Activated naive CD4-positive, alpha-beta T cell treated with anti-CD3 and anti-CD28 coated beads, Interleukin-2, amount 50 U/mL, for 24 hours (primary cell): ENCODE measurements at regions not wholly inside any gene's neighbourhood (a gene's known extent, or its start where the extent isn't known, plus 50 kb on each side); places are given as distances from the start of the nearest gene placed in this dataset.

Experiments used
- H3K27ac Mint-ChIP-seq: one replicate; pipeline ENCODE4 v1.8.0; 2021; ENCODE audit warnings: mild to moderate bottlenecking, mixed read lengths
- H3K27me3 Mint-ChIP-seq: one replicate; pipeline ENCODE4 v1.8.0; 2021; ENCODE audit warnings: mixed read lengths
- H3K36me3 Mint-ChIP-seq: one replicate; pipeline ENCODE4 v1.8.0; 2021; ENCODE audit warnings: mixed read lengths
- H3K4me1 Mint-ChIP-seq: one replicate; pipeline ENCODE4 v1.8.0; 2021; ENCODE audit warnings: mixed read lengths
- H3K4me3 Mint-ChIP-seq: one replicate; pipeline ENCODE4 v1.8.0; 2021; ENCODE audit warnings: mild to moderate bottlenecking, mixed read lengths
- H3K9me3 Mint-ChIP-seq: one replicate; pipeline ENCODE4 v1.8.0; 2021; ENCODE audit warnings: mixed read lengths

DNA sequence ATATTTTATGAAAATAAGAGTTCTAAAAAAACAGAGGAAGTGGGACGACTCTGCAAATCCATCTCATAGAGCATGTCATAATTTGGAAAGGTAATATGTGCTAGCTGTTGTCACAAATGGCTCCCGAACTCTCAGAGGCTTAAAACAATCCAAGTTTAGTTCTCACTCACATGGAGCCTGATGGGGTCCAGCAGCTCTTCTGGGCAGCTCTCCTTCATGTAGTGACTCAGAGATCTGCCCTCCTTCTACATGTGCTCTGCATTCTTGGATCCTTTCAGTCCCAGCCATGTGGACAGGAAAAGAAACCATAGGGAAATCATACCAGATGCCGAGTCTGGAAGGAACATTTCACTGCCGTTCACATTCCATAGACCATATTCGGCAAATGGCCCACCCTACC is 180.1 kb upstream of the APCDD1 start:
- Mint-ChIP-seq H3K27me3 (no peaks in the 10 kb centered on the region), H3K9me3 (no peaks in the 10 kb centered on the region), H3K4me1 (no peaks in the 10 kb centered on the region), H3K27ac (no peak overlapping the region), H3K36me3 (no peaks in the 10 kb centered on the region), H3K4me3 (no peak overlapping the region)

- H3K4me3 Mint-ChIP-seq, result no peak overlapping the region
- H3K36me3 Mint-ChIP-seq, result no peaks in the 10 kb centered on the region
- no peak overlapping the region for H3K27ac Mint-ChIP-seq
- H3K27me3 Mint-ChIP-seq, result no peaks in the 10 kb centered on the region
- no peaks in the 10 kb centered on the region for H3K4me1 Mint-ChIP-seq
- no peaks in the 10 kb centered on the region for H3K9me3 Mint-ChIP-seq
These were observed 178.9 kb upstream of the APCDD1 start for GRCh38 chr18:10275486-10275885.

DNA sequence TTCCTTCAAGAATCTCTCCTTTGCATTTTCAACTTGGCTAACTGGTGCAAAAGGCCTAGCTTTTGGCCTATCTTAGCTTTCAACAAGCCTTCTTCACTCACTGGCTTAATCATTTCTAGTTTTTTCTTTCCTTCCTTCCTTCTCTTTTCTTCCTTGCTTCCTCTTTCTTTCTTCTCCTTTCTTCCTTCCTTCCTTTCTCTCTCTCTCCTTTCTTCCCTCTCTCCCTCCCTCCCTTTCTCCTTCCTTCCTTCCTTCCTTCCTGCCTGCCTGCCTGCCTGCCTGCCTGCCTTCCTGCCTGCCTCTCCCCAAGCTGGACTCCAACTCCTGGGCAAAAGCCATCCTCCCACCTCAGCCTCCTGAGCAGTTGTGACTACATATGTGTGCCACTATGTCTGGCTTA is 176.2 kb upstream of the APCDD1 start:
- Mint-ChIP-seq H3K9me3 (no peaks in the 10 kb centered on the region), H3K4me3 (no peak overlapping the region), H3K27ac (no peak overlapping the region), H3K4me1 (no peaks in the 10 kb centered on the region), H3K36me3 (no peaks in the 10 kb centered on the region), H3K27me3 (no peaks in the 10 kb centered on the region)

DNA sequence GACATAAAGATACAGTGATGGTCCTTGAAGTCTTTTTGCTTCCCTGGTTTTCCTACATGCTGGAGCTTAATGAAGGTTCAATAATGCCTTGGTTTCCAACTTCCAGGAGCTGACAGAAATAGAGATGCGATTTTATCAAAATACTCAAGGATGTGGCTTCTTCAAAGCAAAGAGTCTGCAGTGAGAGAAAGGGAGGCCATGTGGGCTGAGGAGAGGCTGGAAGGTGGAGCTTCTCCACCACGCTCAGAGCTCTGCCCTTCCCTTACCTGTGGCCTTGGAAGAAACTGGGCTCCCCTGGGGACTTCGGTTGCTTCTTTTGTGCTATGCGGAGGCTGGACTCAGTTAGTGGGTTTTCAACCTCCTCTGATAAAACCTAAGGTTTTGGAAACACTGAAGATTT is 175.0 kb upstream of the APCDD1 start:
- Mint-ChIP-seq H3K27ac (no peak overlapping the region), H3K4me1 (no peaks in the 10 kb centered on the region), H3K9me3 (no peaks in the 10 kb centered on the region), H3K36me3 (no peaks in the 10 kb centered on the region), H3K27me3 (no peaks in the 10 kb centered on the region), H3K4me3 (no peak overlapping the region)

DNA sequence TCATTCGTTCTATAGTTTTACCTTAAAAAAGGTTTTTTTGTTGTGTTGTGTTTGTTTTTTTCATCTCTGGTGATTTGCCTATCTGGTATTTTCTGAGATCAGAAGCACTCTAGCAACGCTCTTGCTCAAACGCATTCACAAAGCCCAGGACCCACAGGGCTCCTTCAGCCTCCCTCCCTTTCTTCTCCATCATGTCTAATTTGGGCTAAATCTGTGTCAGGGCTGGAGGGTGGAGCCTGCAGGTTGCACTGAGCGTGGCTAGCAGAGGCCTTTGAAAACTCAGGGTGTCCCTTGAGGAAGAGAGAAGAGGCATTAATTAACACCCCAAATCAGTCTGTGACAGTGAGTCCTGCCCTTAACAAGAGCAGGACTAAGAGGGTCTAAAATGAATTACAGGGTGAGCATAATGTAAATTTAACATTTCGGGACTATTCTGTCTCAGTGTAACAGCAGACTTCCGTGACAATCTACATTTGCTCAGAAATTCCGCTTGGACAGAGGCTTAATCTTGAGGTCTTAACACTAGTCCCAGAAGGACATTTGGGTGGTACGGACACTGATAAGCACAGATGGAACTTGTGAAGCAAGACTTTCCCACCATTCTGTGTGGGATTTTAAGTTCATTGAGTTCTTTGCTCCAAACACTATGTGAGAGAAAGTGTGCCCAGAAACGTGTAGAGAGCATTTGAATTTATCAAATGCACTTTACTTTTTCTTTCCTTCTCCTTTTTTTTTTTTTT is 174.4 kb upstream of the APCDD1 start:
- no peaks in the 10 kb centered on the region for H3K4me1 Mint-ChIP-seq

DNA sequence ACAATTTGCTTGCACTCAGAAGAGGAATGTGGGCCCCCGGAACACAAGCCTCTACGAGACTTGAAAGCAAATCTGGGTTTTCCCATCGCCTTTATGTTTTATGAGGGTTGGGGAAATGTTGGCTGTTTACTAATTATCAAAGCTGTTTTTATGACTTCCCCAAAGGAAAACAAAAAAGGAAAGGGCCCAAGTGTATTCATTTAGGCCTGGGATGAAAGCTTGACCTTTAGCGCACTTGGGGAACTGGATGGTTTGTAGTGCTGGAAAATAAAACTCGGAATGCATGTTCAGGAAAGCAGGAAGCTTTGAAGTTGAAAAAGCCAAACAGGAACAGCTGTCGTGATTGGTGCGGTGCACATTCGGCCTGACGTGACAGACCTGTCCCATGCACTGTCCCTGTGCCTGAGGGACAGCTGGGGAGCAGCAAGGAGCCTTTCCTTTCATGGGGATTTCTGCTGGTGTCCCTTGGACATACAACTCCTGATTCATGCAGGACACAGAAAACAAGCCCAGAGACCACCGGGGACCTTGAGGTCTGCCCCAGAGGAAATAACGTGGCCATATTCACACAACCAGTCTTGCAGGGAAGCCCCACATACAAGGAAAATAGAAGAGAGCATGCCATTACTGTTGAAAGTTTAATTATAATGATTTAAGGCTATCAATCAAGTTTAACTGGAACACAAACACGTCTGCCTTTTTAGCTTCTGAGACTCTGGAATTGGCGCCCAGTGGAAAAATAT is 169.7 kb upstream of the APCDD1 start:
- Mint-ChIP-seq H3K9me3 (no peaks in the 10 kb centered on the region), H3K27me3 (peaks cover 2% of the 10 kb centered on the region), H3K4me1 (no peaks in the 10 kb centered on the region), H3K4me3 (no peak overlapping the region), H3K27ac (no peak overlapping the region), H3K36me3 (no peaks in the 10 kb centered on the region)

More for the DNA sequence above, 174.4 kb upstream of the APCDD1 start:
- H3K27ac Mint-ChIP-seq, result no peak overlapping the region
- H3K9me3 Mint-ChIP-seq, result no peaks in the 10 kb centered on the region
- H3K36me3 Mint-ChIP-seq, result no peaks in the 10 kb centered on the region
- no peak overlapping the region for H3K4me3 Mint-ChIP-seq
- no peaks in the 10 kb centered on the region for H3K27me3 Mint-ChIP-seq

DNA sequence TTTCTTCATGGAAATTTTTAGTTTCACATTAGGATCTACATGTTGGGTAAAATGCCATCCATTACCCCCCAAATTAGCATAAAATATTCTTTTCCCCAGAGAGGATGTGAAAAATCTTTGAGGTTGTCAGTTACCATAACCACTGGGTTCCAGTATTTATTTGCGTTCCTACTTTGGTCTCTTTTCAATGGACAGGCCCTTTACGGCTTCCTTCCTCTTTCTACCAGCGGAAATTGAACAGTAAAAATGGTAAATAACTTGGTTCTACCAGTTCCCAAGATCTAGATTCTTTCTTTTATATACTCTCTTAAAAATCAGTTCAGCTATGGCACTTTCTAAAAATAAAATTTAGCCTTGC is 169.2 kb upstream of the APCDD1 start:
- H3K27ac Mint-ChIP-seq, result no peak overlapping the region
- H3K9me3 Mint-ChIP-seq, result no peaks in the 10 kb centered on the region
- H3K4me3 Mint-ChIP-seq, result no peak overlapping the region
- peaks cover 2% of the 10 kb centered on the region for H3K27me3 Mint-ChIP-seq
- H3K36me3 Mint-ChIP-seq, result no peaks in the 10 kb centered on the region
- no peaks in the 10 kb centered on the region for H3K4me1 Mint-ChIP-seq

DNA sequence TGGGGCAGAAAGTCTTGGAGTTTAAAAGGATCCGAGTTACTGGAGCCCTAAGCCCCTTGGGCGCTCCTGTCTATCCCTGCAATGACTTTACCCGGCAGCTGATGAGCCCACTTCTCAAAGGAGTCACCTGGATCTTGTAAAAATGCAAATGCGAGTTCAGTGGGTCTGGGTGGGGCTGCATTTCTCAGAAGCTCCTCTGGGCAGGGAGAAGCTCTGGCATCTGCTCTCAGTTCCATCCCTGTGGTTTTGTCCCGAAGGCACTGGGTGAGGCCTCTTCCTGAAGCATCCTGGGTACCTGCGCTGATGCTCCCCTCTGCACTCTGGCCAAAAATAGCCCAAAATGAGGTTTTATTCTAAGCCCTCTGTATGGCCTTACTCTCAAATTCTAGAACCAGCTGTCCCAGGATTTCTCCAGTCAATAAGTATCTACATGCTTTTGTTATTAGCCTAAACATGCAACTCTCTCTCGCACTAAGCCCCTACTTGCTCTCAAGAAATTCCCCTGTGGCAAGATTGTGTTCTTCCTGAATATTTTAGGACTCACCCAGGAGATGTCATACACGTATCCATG is 167.8 kb upstream of the APCDD1 start:
- Mint-ChIP-seq H3K27ac (no peak overlapping the region), H3K4me3 (no peak overlapping the region), H3K27me3 (peaks cover 2% of the 10 kb centered on the region), H3K9me3 (no peaks in the 10 kb centered on the region), H3K4me1 (no peaks in the 10 kb centered on the region), H3K36me3 (no peaks in the 10 kb centered on the region)

GRCh38 chr18:10289251-10289650 is 165.2 kb upstream of the APCDD1 start:
- no peaks in the 10 kb centered on the region for H3K4me1 Mint-ChIP-seq
- no peak overlapping the region for H3K4me3 Mint-ChIP-seq
- peaks cover 2% of the 10 kb centered on the region for H3K27me3 Mint-ChIP-seq
- H3K27ac Mint-ChIP-seq, result no peak overlapping the region
- H3K36me3 Mint-ChIP-seq, result no peaks in the 10 kb centered on the region
- no peaks in the 10 kb centered on the region for H3K9me3 Mint-ChIP-seq

GRCh38 chr18:10289951-10290637 is 164.3 kb upstream of the APCDD1 start:
- Mint-ChIP-seq H3K27ac (no peak overlapping the region), H3K4me3 (no peak overlapping the region), H3K4me1 (no peaks in the 10 kb centered on the region), H3K27me3 (peaks cover 2% of the 10 kb centered on the region), H3K36me3 (no peaks in the 10 kb centered on the region), H3K9me3 (no peaks in the 10 kb centered on the region)

DNA sequence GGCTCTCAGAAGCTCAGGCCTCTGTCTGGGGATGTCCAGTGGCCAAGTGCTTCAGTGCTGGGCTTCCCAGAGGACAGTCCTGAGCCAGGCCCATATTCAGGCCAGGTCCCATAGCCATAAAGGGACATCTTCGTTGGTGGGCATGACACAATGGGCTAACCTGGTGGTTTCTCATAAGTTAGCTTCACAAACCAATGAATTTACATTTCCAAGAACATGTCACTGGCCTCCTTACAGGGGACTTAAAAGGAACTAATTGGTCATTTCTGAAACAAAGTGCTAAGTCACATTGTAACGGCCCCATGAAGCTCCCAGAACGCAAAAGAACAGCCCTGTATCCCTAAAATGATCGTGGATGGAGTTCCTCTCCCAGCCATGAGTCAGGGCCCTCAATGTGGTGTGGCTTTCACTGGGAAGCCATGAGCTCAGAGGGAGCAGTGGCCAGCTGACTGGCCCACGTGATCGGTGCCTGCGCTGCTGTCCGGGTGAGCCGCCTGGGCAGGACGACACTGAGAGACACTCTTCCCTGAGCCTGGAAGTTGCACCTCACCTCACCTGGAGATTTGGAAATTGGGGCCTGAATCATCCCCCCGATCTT is 163.7 kb upstream of the APCDD1 start:
- Mint-ChIP-seq H3K36me3 (no peaks in the 10 kb centered on the region), H3K27me3 (peaks cover 2% of the 10 kb centered on the region), H3K4me1 (no peaks in the 10 kb centered on the region), H3K4me3 (no peak overlapping the region), H3K9me3 (no peaks in the 10 kb centered on the region), H3K27ac (no peak overlapping the region)

- no peak overlapping the region for H3K27ac Mint-ChIP-seq
- H3K4me1 Mint-ChIP-seq, result no peaks in the 10 kb centered on the region
- H3K9me3 Mint-ChIP-seq, result no peaks in the 10 kb centered on the region
- H3K36me3 Mint-ChIP-seq, result no peaks in the 10 kb centered on the region
- H3K27me3 Mint-ChIP-seq, result peaks cover 2% of the 10 kb centered on the region
- no peak overlapping the region for H3K4me3 Mint-ChIP-seq
These were observed 162.9 kb upstream of the APCDD1 start for GRCh38 chr18:10291568-10291981.

DNA sequence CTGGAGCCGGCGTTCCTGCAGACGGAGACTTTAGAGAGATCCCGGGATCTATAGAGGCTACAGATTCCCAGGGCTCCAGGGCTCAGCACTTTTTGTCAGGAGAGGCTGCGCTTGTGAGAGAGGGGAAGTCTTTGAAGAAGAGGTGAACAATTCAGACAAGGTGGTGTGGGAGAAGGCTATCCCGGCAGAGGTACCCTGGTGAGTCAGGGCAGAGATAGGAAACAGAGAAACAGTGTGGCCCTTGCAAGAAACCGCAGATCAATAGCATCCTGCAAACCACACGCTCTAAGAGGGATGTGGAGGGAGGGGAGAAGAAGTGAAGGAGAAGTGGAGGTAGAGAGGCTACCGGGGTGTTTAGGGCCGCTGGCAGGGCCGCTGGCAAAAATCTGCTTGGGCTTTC is 160.5 kb upstream of the APCDD1 start:
- no peak overlapping the region for H3K4me3 Mint-ChIP-seq

DNA sequence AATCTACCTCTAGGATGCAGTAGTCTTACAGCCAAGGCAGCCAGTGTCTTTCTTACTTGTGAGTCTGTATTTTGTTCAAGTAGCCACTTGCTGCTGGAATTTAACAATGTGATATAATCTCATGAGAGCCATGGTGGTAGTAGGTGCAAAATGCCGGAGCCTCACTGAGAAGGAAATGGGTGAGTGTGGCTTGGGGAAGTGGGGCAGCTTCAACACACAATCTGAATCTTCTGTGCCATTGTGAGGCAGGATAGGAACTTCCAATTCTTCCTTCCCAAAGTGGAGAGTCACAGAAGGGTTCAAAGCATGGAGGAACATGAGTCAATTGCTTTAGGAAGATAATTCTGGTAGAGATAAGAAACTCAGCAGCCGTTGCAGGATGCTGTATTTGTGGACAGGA is 158.7 kb upstream of the APCDD1 start:
- H3K4me1 Mint-ChIP-seq, result no peaks in the 10 kb centered on the region
- H3K4me3 Mint-ChIP-seq, result no peak overlapping the region
- H3K36me3 Mint-ChIP-seq, result no peaks in the 10 kb centered on the region
- H3K9me3 Mint-ChIP-seq, result no peaks in the 10 kb centered on the region
- H3K27me3 Mint-ChIP-seq, result no peaks in the 10 kb centered on the region
- no peak overlapping the region for H3K27ac Mint-ChIP-seq

More for the DNA sequence above, 160.5 kb upstream of the APCDD1 start:
- Mint-ChIP-seq H3K27ac (no peak overlapping the region), H3K9me3 (no peaks in the 10 kb centered on the region), H3K27me3 (no peaks in the 10 kb centered on the region), H3K36me3 (no peaks in the 10 kb centered on the region), H3K4me1 (no peaks in the 10 kb centered on the region)

- Mint-ChIP-seq H3K4me3 (no peak overlapping the region), H3K36me3 (no peaks in the 10 kb centered on the region), H3K27me3 (no peaks in the 10 kb centered on the region), H3K4me1 (no peaks in the 10 kb centered on the region), H3K9me3 (no peaks in the 10 kb centered on the region), H3K27ac (no peak overlapping the region)
These were observed 157.9 kb upstream of the APCDD1 start for GRCh38 chr18:10296491-10296890.
